DND-41 (cell line): ENCODE measurements at regions not wholly inside any gene's neighbourhood (a gene's known extent, or its start where the extent isn't known, plus 50 kb on each side); places are given as distances from the start of the nearest gene placed in this dataset.

Experiments used
- ATAC-seq: fragments of 200-7000 bp; cut with Tn5 transposase; 3 replicates; pipeline ENCODE4 v1.9.1; 2021; ENCODE audit warnings: low read depth; ENCODE audit not compliant: insufficient read depth
- DNase-seq: peaks from one replicate; pipeline ENCODE4 v3.0.0-alpha.2; 2020
- H2AFZ ChIP-seq: 2 replicates; pipeline ENCODE4 v1.6.0; 2012; ENCODE audit warnings: low read depth, low read length
- H3K27ac ChIP-seq: 2 replicates; pipeline ENCODE4 v1.5.1; 2012; ENCODE audit warnings: low read length, inconsistent platforms
- H3K27me3 ChIP-seq: fragments of 200-600 bp; sonication (generic); 2 replicates; pipeline ENCODE4 v1.6.0; 2012; ENCODE audit warnings: low read length, mild to moderate bottlenecking, inconsistent platforms; ENCODE audit not compliant: insufficient read depth, poor library complexity
- H3K36me3 ChIP-seq: 2 replicates; pipeline ENCODE4 v1.5.1; 2012; ENCODE audit warnings: low read length, inconsistent platforms; ENCODE audit not compliant: insufficient read depth
- H3K4me1 ChIP-seq: 2 replicates; pipeline ENCODE4 v1.5.1; 2012; ENCODE audit warnings: mild to moderate bottlenecking, low read length; ENCODE audit not compliant: insufficient read depth
- H3K4me2 ChIP-seq: 2 replicates; pipeline ENCODE4 v1.6.0; 2012; ENCODE audit warnings: mild to moderate bottlenecking, moderate library complexity, low read length, inconsistent platforms; ENCODE audit not compliant: insufficient read depth
- H3K4me3 ChIP-seq, 2 experiments: fragments of 200-600 bp in 1 of 2; shearing (Covaris generic) in 1 of 2; 2 replicates each; pipeline ENCODE4 v1.5.1; 2012 to 2016; ENCODE audit warnings: inconsistent platforms in 2 of 2, low read length in 2 of 2, mild to moderate bottlenecking in 2 of 2, low read depth in 1 of 2, moderate library complexity in 1 of 2
- H3K79me2 ChIP-seq: 2 replicates; pipeline ENCODE4 v1.6.0; 2012; ENCODE audit warnings: low read length, inconsistent platforms; ENCODE audit not compliant: insufficient read depth
- H3K9ac ChIP-seq: 2 replicates; pipeline ENCODE4 v1.6.0; 2012; ENCODE audit warnings: low read depth, mild to moderate bottlenecking, inconsistent platforms, low read length, moderate library complexity
- H3K9me3 ChIP-seq: 2 replicates; pipeline ENCODE4 v1.5.1; 2012; ENCODE audit warnings: low read length, moderate library complexity, mild to moderate bottlenecking, inconsistent platforms; ENCODE audit not compliant: insufficient read depth, severe bottlenecking
- H4K20me1 ChIP-seq: 2 replicates; pipeline ENCODE4 v1.6.0; 2012; ENCODE audit warnings: low read length; ENCODE audit not compliant: insufficient read depth
- CTCF ChIP-seq: IDR thresholded peaks from 2 replicates; pipeline ENCODE4 v1.5.1; 2012; ENCODE audit warnings: borderline replicate concordance, low read length, moderate library complexity, mild to moderate bottlenecking; ENCODE audit not compliant: poor library complexity, severe bottlenecking; ENCODE audit errors: extremely low read depth
- EZH2 ChIP-seq: IDR thresholded peaks from 3 replicates; pipeline ENCODE4 v1.6.1; 2012; ENCODE audit warnings: borderline replicate concordance, low read depth, mild to moderate bottlenecking, moderate library complexity, low read length, inconsistent platforms; ENCODE audit not compliant: severe bottlenecking

- TF ChIP-seq CTCF: no peak
- no peak for TF ChIP-seq EZH2
- Histone ChIP-seq H3K79me2 (no peaks in the 10 kb centered on the region), H3K9ac (no peak overlapping the region), H3K36me3 (no peaks in the 10 kb centered on the region), H2AFZ (no peak overlapping the region), H3K27me3 (no peaks in the 10 kb centered on the region), H3K27ac (no peak overlapping the region), H3K4me3 (no peak overlapping the region), H3K4me2 (no peak overlapping the region), H4K20me1 (no peaks in the 10 kb centered on the region), H3K4me1 (no peaks in the 10 kb centered on the region), H3K9me3 (no peaks in the 10 kb centered on the region)
- ATAC-seq: no peak
- DNase-seq: no peak
These were observed 240.5 kb downstream of the SOX2 start for GRCh38 chr3:181952221-181952620.

GRCh38 chr3:181952929-181953328 lies 241.2 kb downstream of the SOX2 start:
- Histone ChIP-seq H3K9me3 (no peaks in the 10 kb centered on the region), H3K4me3 (no peak overlapping the region), H3K79me2 (no peaks in the 10 kb centered on the region), H4K20me1 (no peaks in the 10 kb centered on the region), H3K9ac (no peak overlapping the region), H2AFZ (no peak overlapping the region), H3K27me3 (no peaks in the 10 kb centered on the region), H3K4me1 (no peaks in the 10 kb centered on the region), H3K4me2 (no peak overlapping the region), H3K27ac (no peak overlapping the region), H3K36me3 (no peaks in the 10 kb centered on the region)
- TF ChIP-seq EZH2 (no peak), CTCF (no peak)
- DNase-seq (no peak), ATAC-seq (no peak)

GRCh38 chr3:181955566-181955965 lies 243.8 kb downstream of the SOX2 start:
- H2AFZ ChIP-seq: no peak overlapping the region
- ATAC-seq (no peak), DNase-seq (no peak)
- H3K4me2 ChIP-seq: no peak overlapping the region
- no peak overlapping the region for H3K9ac ChIP-seq
- no peaks in the 10 kb centered on the region for H3K36me3 ChIP-seq
- H4K20me1 ChIP-seq: no peaks in the 10 kb centered on the region
- H3K9me3 ChIP-seq: no peaks in the 10 kb centered on the region
- no peaks in the 10 kb centered on the region for H3K79me2 ChIP-seq
- H3K27me3 ChIP-seq: no peaks in the 10 kb centered on the region
- no peak overlapping the region for H3K4me3 ChIP-seq
- no peak overlapping the region for H3K27ac ChIP-seq
- H3K4me1 ChIP-seq: no peaks in the 10 kb centered on the region
- no peak for TF ChIP-seq EZH2
- no peak for TF ChIP-seq CTCF

- ATAC-seq (no peak), DNase-seq (no peak)
- Histone ChIP-seq H3K9ac (no peak overlapping the region), H3K36me3 (no peaks in the 10 kb centered on the region), H3K9me3 (no peaks in the 10 kb centered on the region), H4K20me1 (no peaks in the 10 kb centered on the region), H2AFZ (no peak overlapping the region), H3K79me2 (no peaks in the 10 kb centered on the region), H3K4me1 (no peaks in the 10 kb centered on the region), H3K27me3 (no peaks in the 10 kb centered on the region), H3K4me2 (no peak overlapping the region), H3K4me3 (no peak overlapping the region), H3K27ac (no peak overlapping the region)
- TF ChIP-seq EZH2 (no peak), CTCF (no peak)
These were observed 244.4 kb downstream of the SOX2 start for GRCh38 chr3:181956122-181956521.
